ENCODE measurements at regions not wholly inside any gene's neighbourhood (a gene's known extent, or its start where the extent isn't known, plus 50 kb on each side); places are given as distances from the start of the nearest gene placed in this dataset.

GRCh38 chr11:95358511-95359340 is 127.7 kb upstream of the SESN3 start:
- CTCF ChIA-PET, result interaction anchor here (1.2 kb wide), 1 partner anchor 207 kb away, joined by 4 read pairs; no protein-coding TSS in a partner anchor
- TF ChIP-seq CTCF (IDR thresholded peaks at IDR 0.05), result no peak
- intact Hi-C loops (cut with micrococcal nuclease), result no loop called here
- Mint-ChIP-seq H3K4me1 (ENCODE audit: low read depth) (no peaks in the 10 kb centered on the region), H3K4me3 (no peak overlapping the region), H3K27ac (no peak overlapping the region), H3K27me3 (no peaks in the 10 kb centered on the region), H3K9me3 (no peaks in the 10 kb centered on the region), H3K36me3 (ENCODE audit: low read depth) (no peaks in the 10 kb centered on the region)
- POLR2A ChIA-PET, result interaction anchor here (0.8 to 1.7 kb wide), 2 partner anchors 21 to 25 kb away, joined by 3 read pairs; no protein-coding TSS in a partner anchor
- ATAC-seq (no peak), DNase-seq (no peak)

- H3K36me3 Mint-ChIP-seq (ENCODE audit: low read depth), result no peaks in the 10 kb centered on the region
- no peak for DNase-seq
- no peak overlapping the region for H3K27ac Mint-ChIP-seq
- ChIA-PET POLR2A (no interaction called here), CTCF (interaction anchor here (1.4 kb wide), 1 partner anchor 12 kb away, joined by 3 read pairs; no protein-coding TSS in a partner anchor)
- TF ChIP-seq CTCF (IDR thresholded peaks at IDR 0.05), result no peak
- no peaks in the 10 kb centered on the region for H3K4me1 Mint-ChIP-seq (ENCODE audit: low read depth)
- intact Hi-C loops (cut with micrococcal nuclease), result no loop called here
- peaks cover 4% of the 10 kb centered on the region for H3K9me3 Mint-ChIP-seq
- no peaks in the 10 kb centered on the region for H3K27me3 Mint-ChIP-seq
- no peak overlapping the region for H3K4me3 Mint-ChIP-seq
- ATAC-seq, result no peak
Measured at GRCh38 chr11:95354304-95354703, 123.3 kb upstream of the SESN3 start.

- peaks cover 1% of the 10 kb centered on the region for H3K36me3 Mint-ChIP-seq (ENCODE audit: low read depth)
- ChIA-PET CTCF (interaction anchor here (0.9 to 1.4 kb wide), 2 partner anchors 8 to 11 kb away, joined by 3 read pairs; no protein-coding TSS in a partner anchor), POLR2A (no interaction called here)
- no peak for DNase-seq
- no peaks in the 10 kb centered on the region for H3K4me1 Mint-ChIP-seq (ENCODE audit: low read depth)
- H3K4me3 Mint-ChIP-seq, result no peak overlapping the region
- no peak for TF ChIP-seq CTCF (IDR thresholded peaks at IDR 0.05)
- intact Hi-C loops (cut with micrococcal nuclease), result no loop called here
- H3K27ac Mint-ChIP-seq, result no peak overlapping the region
- ATAC-seq, result no peak
- no peaks in the 10 kb centered on the region for H3K27me3 Mint-ChIP-seq
- H3K9me3 Mint-ChIP-seq, result peaks cover 8% of the 10 kb centered on the region
Measured at GRCh38 chr11:95353706-95354105, 122.7 kb upstream of the SESN3 start.

GRCh38 chr11:95352733-95353346 is 121.8 kb upstream of the SESN3 start:
- H3K4me3 Mint-ChIP-seq, result no peak overlapping the region
- DNase-seq (no peak), ATAC-seq (no peak)
- H3K9me3 Mint-ChIP-seq, result peaks cover 11% of the 10 kb centered on the region
- H3K36me3 Mint-ChIP-seq (ENCODE audit: low read depth), result peaks cover 1% of the 10 kb centered on the region
- CTCF ChIA-PET, result interaction anchor here (0.9 kb wide), 1 partner anchor 9 kb away, joined by 3 read pairs; no protein-coding TSS in a partner anchor
- no peak for TF ChIP-seq CTCF (IDR thresholded peaks at IDR 0.05)
- POLR2A ChIA-PET, result no interaction called here
- no peak overlapping the region for H3K27ac Mint-ChIP-seq
- intact Hi-C loops (cut with micrococcal nuclease), result no loop called here
- H3K27me3 Mint-ChIP-seq, result no peaks in the 10 kb centered on the region
- H3K4me1 Mint-ChIP-seq (ENCODE audit: low read depth), result no peaks in the 10 kb centered on the region
